ENCODE measurements at regions not wholly inside any gene's neighbourhood (a gene's known extent, or its start where the extent isn't known, plus 50 kb on each side); places are given as distances from the start of the nearest gene placed in this dataset.

- DNase-seq = no peak
These were observed 165.9 kb upstream of the NCAM1 start for GRCh38 chr11:112795142-112795815.

GRCh38 chr11:112795911-112796649 is 165.1 kb upstream of the NCAM1 start:
- no peak for DNase-seq

GRCh38 chr11:112797092-112797491 is 164.1 kb upstream of the NCAM1 start:
- no peak for DNase-seq

- DNase-seq = no peak
These were observed 163.4 kb upstream of the NCAM1 start for GRCh38 chr11:112797648-112798293.

- DNase-seq = no peak
These were observed 160.0 kb upstream of the NCAM1 start for GRCh38 chr11:112801025-112801816.

- DNase-seq = no peak
These were observed 159.5 kb upstream of the NCAM1 start for GRCh38 chr11:112801817-112802088.

- no peak for DNase-seq
These were observed 155.6 kb upstream of the NCAM1 start for GRCh38 chr11:112805658-112806057.

GRCh38 chr11:112806256-112806655 is 155.0 kb upstream of the NCAM1 start:
- no peak for DNase-seq

- DNase-seq = no peak
These were observed 154.3 kb upstream of the NCAM1 start for GRCh38 chr11:112806876-112807275.

GRCh38 chr11:112809429-112809828 is 151.8 kb upstream of the NCAM1 start:
- no peak for DNase-seq

- DNase-seq = no peak
These were observed 150.3 kb upstream of the NCAM1 start for GRCh38 chr11:112810951-112811350.

GRCh38 chr11:112811783-112812182 is 149.4 kb upstream of the NCAM1 start:
- no peak for DNase-seq

GRCh38 chr11:112812729-112813128 is 148.5 kb upstream of the NCAM1 start:
- no peak for DNase-seq

- no peak for DNase-seq
These were observed 147.1 kb upstream of the NCAM1 start for GRCh38 chr11:112814168-112814567.

- no peak for DNase-seq
These were observed 143.8 kb upstream of the NCAM1 start for GRCh38 chr11:112817376-112817775.

GRCh38 chr11:112822478-112823274 is 138.5 kb upstream of the NCAM1 start:
- no peak for DNase-seq

GRCh38 chr11:112826026-112826425 is 135.2 kb upstream of the NCAM1 start:
- DNase-seq = no peak

GRCh38 chr11:112826788-112827187 is 134.4 kb upstream of the NCAM1 start:
- no peak for DNase-seq

- DNase-seq = no peak
These were observed 132.8 kb upstream of the NCAM1 start for GRCh38 chr11:112828421-112828820.

- DNase-seq = no peak
These were observed 131.1 kb upstream of the NCAM1 start for GRCh38 chr11:112829971-112830654.

- DNase-seq = no peak
These were observed 130.2 kb upstream of the NCAM1 start for GRCh38 chr11:112831041-112831440.

Measured in activated effector memory CD4-positive, alpha-beta T cell treated with Interleukin-2 at 50 U/mL for 16 hours (primary cell).